ENCODE measurements at regions not wholly inside any gene's neighbourhood (a gene's known extent, or its start where the extent isn't known, plus 50 kb on each side); places are given as distances from the start of the nearest gene placed in this dataset.
"Not testable (repeated sequence)": the region's sequence is repeated elsewhere in the genome, so short reads cannot be mapped to it uniquely, and the experiment has no call there.

DNA sequence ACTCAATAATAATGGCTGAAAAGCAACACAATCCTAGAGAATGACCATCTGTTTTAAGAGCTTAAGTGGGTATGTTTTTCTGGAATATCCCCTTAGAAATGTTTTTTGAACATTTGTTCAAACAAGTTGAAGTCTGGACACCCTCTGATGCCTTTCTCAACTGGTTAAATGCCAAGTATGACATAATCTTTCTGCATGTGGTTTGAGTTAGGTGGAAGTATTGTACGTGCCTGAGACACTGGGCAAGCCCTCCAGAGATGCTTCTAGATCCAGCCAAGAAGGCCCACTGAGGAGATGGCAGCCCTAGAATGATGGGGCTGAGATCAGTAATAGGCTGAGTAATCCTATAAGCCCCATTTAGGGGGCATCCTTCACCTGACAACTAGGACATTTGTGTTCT is 493.1 kb downstream of the MAGEE1 start:
- no peaks in the 10 kb centered on the region for H3K36me3 Mint-ChIP-seq (ENCODE audit: low read depth)
- H3K27ac Mint-ChIP-seq = no peak overlapping the region
- H3K9me3 Mint-ChIP-seq = peaks cover 3% of the 10 kb centered on the region
- intact Hi-C loops (cut with micrococcal nuclease) = no loop called here
- no peaks in the 10 kb centered on the region for H3K27me3 Mint-ChIP-seq (ENCODE audit: low read depth)
- H3K4me3 Mint-ChIP-seq (ENCODE audit: low read depth) = no peak overlapping the region
- no peak for DNase-seq (ENCODE audit: low spot score)
- H3K4me1 Mint-ChIP-seq (ENCODE audit: low read depth) = no peaks in the 10 kb centered on the region

GRCh38 chrX:76921176-76921575 is 493.7 kb downstream of the MAGEE1 start:
- no peaks in the 10 kb centered on the region for H3K36me3 Mint-ChIP-seq (ENCODE audit: low read depth)
- intact Hi-C loops (cut with micrococcal nuclease) = no loop called here
- no peak overlapping the region for H3K27ac Mint-ChIP-seq
- DNase-seq (ENCODE audit: low spot score) = no peak
- no peaks in the 10 kb centered on the region for H3K4me1 Mint-ChIP-seq (ENCODE audit: low read depth)
- H3K4me3 Mint-ChIP-seq (ENCODE audit: low read depth) = no peak overlapping the region
- H3K27me3 Mint-ChIP-seq (ENCODE audit: low read depth) = no peaks in the 10 kb centered on the region
- H3K9me3 Mint-ChIP-seq = peaks cover 3% of the 10 kb centered on the region

DNA sequence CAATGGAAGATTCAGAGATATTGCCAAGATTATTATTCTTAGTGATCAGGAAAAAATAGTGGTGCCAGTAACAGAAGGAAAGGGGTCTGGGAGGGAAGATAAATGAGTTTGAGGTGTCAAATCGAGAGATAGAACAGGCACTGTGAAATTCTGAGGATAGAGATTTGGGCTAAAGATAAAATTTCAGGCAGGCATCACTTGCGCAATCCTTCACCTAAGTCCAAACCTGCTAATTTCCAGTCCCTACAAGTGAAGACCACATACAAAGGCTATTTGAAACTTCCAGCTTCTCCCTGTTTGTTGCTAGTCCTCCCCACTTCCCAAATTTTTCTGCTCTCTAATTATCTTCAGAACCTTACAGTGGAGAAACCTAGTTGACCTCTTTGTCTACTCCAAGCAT is 494.6 kb downstream of the MAGEE1 start:
- H3K27ac Mint-ChIP-seq = no peak overlapping the region
- H3K4me1 Mint-ChIP-seq (ENCODE audit: low read depth) = no peaks in the 10 kb centered on the region
- peaks cover 5% of the 10 kb centered on the region for H3K9me3 Mint-ChIP-seq
- intact Hi-C loops (cut with micrococcal nuclease) = no loop called here
- no peaks in the 10 kb centered on the region for H3K36me3 Mint-ChIP-seq (ENCODE audit: low read depth)
- H3K27me3 Mint-ChIP-seq (ENCODE audit: low read depth) = no peaks in the 10 kb centered on the region
- H3K4me3 Mint-ChIP-seq (ENCODE audit: low read depth) = no peak overlapping the region
- DNase-seq (ENCODE audit: low spot score) = no peak

DNA sequence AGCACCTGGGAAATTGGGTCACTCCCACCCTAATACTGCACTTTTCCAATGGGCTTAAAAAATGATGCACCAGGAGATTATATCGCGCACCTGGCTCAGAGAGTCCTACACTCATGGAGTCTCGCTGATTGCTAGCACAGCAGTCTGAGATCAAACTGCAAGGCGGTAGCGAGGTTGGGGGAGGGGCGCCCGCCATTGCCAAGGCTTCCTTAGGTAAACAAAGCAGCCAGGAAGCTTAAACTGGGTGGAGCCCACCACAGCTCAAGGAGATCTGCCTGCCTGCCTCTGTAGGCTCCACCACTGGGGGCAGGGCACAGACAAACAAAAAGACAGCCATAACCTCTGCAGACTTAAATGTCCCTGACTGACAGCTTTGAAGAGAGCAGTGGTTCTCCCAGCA is 497.1 kb downstream of the MAGEE1 start:
- DNase-seq (ENCODE audit: low spot score); H3K4me3 Mint-ChIP-seq (ENCODE audit: low read depth); H3K27ac Mint-ChIP-seq; H3K36me3 Mint-ChIP-seq (ENCODE audit: low read depth); H3K4me1 Mint-ChIP-seq (ENCODE audit: low read depth); intact Hi-C loops (cut with micrococcal nuclease); H3K27me3 Mint-ChIP-seq (ENCODE audit: low read depth); H3K9me3 Mint-ChIP-seq: not testable (repeated sequence)

GRCh38 chrX:76931518-76931917 is 504.0 kb downstream of the MAGEE1 start:
- no peak overlapping the region for H3K27ac Mint-ChIP-seq
- no peaks in the 10 kb centered on the region for H3K36me3 Mint-ChIP-seq (ENCODE audit: low read depth)
- no peak for DNase-seq (ENCODE audit: low spot score)
- peaks cover 4% of the 10 kb centered on the region for H3K9me3 Mint-ChIP-seq
- intact Hi-C loops (cut with micrococcal nuclease) = no loop called here
- H3K27me3 Mint-ChIP-seq (ENCODE audit: low read depth) = no peaks in the 10 kb centered on the region
- no peak overlapping the region for H3K4me3 Mint-ChIP-seq (ENCODE audit: low read depth)
- no peaks in the 10 kb centered on the region for H3K4me1 Mint-ChIP-seq (ENCODE audit: low read depth)

DNA sequence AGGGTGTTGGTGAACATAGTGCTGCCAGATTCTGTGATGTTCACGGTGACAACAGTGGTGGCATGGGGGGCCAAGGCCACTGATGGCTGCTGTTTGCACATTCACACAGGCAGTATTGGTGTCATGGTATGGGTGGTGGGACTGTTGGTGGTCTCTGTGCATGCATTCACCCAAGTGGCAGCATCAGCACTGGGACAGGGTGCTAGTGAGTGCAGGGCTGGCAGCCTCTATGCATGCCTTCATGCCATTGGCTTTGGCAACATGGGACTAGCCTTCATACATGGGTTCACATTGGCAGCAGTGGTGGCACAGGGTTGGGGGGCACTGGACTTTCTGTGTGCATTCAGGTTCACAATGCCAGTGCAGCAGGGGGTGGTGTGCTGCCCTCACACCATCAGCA is 489.7 kb upstream of the FGF16 start:
- Mint-ChIP-seq H3K4me1 (ENCODE audit: low read depth) (no peaks in the 10 kb centered on the region), H3K9me3 (peaks cover 12% of the 10 kb centered on the region), H3K27ac (no peak overlapping the region), H3K36me3 (ENCODE audit: low read depth) (no peaks in the 10 kb centered on the region), H3K27me3 (ENCODE audit: low read depth) (no peaks in the 10 kb centered on the region), H3K4me3 (ENCODE audit: low read depth) (no peak overlapping the region)
- DNase-seq (ENCODE audit: low spot score) = no peak
- intact Hi-C loops (cut with micrococcal nuclease) = no loop called here

DNA sequence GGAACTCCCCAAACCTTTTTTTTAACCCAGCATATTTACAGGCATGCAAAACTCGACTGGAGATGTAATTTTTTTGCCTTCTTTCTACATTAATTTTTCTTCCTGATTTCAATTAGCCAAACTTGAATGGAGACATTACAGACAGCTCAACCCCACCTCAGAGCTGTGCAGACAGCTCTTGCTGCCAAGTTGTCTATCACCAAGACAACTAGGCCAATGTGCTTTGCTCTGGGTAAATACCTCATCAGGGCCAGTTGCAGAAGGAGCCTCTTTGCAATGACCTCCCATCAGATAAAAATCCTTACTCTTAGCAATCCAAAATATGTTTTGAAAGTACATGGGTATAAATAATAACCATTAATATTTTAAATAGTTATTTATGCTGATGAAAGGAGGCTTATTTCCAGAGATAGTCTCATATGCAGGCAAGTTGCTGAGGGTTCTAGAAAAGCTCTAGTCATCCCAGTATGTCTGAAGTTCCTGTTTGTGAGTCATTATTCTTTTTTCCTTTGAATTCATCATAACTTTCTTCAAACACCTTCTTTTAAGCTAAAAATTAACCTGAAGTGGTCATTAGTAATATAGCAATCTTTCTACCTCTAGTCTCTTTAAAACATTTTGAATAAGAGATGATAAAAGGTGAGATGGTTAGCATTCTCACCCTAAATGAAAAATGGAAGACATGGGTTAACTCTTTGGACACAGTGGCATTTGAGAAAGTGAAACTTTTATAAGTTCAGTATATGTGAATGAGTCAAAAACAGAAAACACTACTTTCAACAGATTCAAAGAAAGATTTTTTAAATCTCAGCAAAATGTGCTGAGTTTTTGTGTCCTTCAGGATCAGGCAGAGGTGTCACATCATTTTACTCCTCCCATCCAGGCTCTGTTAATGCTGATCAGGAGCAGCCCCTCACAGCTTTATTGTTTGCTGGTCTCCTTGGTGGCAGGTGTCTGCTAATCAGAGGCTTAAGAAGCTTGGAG is 475.5 kb upstream of the FGF16 start:
- Mint-ChIP-seq H3K27ac (no peak overlapping the region), H3K36me3 (ENCODE audit: low read depth) (no peaks in the 10 kb centered on the region), H3K4me3 (ENCODE audit: low read depth) (no peak overlapping the region), H3K9me3 (no peaks in the 10 kb centered on the region), H3K27me3 (ENCODE audit: low read depth) (no peaks in the 10 kb centered on the region), H3K4me1 (ENCODE audit: low read depth) (no peaks in the 10 kb centered on the region)
- intact Hi-C loops (cut with micrococcal nuclease) = loop anchor here (1.0 kb wide), 1 partner anchor 33 kb away; no protein-coding TSS in a partner anchor
- no peak for DNase-seq (ENCODE audit: low spot score)

GRCh38 chrX:76977452-76977851 is 469.7 kb upstream of the FGF16 start:
- H3K27me3 Mint-ChIP-seq (ENCODE audit: low read depth) = no peaks in the 10 kb centered on the region
- intact Hi-C loops (cut with micrococcal nuclease) = no loop called here
- DNase-seq (ENCODE audit: low spot score) = no peak
- H3K4me3 Mint-ChIP-seq (ENCODE audit: low read depth) = no peak overlapping the region
- H3K4me1 Mint-ChIP-seq (ENCODE audit: low read depth) = no peaks in the 10 kb centered on the region
- no peaks in the 10 kb centered on the region for H3K36me3 Mint-ChIP-seq (ENCODE audit: low read depth)
- peaks cover 8% of the 10 kb centered on the region for H3K9me3 Mint-ChIP-seq
- no peak overlapping the region for H3K27ac Mint-ChIP-seq

DNA sequence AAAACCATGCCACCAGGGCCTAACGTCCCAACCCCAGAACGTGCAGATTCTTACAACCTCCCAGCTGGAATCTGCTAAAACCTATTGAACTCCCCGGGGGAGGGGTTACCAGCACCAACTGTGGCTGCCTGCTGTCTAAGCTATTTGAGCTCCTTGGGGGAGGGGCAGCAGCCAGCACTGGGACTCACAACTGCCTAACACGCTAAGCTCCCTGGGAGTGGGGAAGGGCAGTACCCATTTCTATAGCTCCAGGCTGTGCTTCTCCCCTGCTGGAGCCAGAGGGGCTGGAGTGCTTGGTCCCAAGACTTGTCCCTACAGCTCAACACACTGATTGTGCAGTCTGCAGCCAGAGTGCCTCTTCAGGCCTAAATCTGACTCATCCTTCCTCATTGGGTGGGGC is 459.8 kb upstream of the FGF16 start:
- H3K4me1 Mint-ChIP-seq (ENCODE audit: low read depth) = no peaks in the 10 kb centered on the region
- no peak overlapping the region for H3K4me3 Mint-ChIP-seq (ENCODE audit: low read depth)
- no peaks in the 10 kb centered on the region for H3K27me3 Mint-ChIP-seq (ENCODE audit: low read depth)
- DNase-seq (ENCODE audit: low spot score) = no peak
- no peak overlapping the region for H3K27ac Mint-ChIP-seq
- no peaks in the 10 kb centered on the region for H3K36me3 Mint-ChIP-seq (ENCODE audit: low read depth)
- peaks cover 19% of the 10 kb centered on the region for H3K9me3 Mint-ChIP-seq
- intact Hi-C loops (cut with micrococcal nuclease) = no loop called here

- Mint-ChIP-seq H3K9me3 (no peaks in the 10 kb centered on the region), H3K4me1 (ENCODE audit: low read depth) (no peaks in the 10 kb centered on the region), H3K4me3 (ENCODE audit: low read depth) (no peak overlapping the region), H3K27me3 (ENCODE audit: low read depth) (no peaks in the 10 kb centered on the region), H3K36me3 (ENCODE audit: low read depth) (no peaks in the 10 kb centered on the region), H3K27ac (no peak overlapping the region)
- DNase-seq (ENCODE audit: low spot score) = no peak
- intact Hi-C loops (cut with micrococcal nuclease) = no loop called here
Observed at GRCh38 chrX:76996641-76997040, 450.5 kb upstream of the FGF16 start.

- H3K36me3 Mint-ChIP-seq (ENCODE audit: low read depth) = no peaks in the 10 kb centered on the region
- no peaks in the 10 kb centered on the region for H3K9me3 Mint-ChIP-seq
- no peak overlapping the region for H3K4me3 Mint-ChIP-seq (ENCODE audit: low read depth)
- intact Hi-C loops (cut with micrococcal nuclease) = no loop called here
- no peaks in the 10 kb centered on the region for H3K27me3 Mint-ChIP-seq (ENCODE audit: low read depth)
- H3K4me1 Mint-ChIP-seq (ENCODE audit: low read depth) = peaks cover 14% of the 10 kb centered on the region
- no peak for DNase-seq (ENCODE audit: low spot score)
- peak overlapping the region; percentile 65 for H3K27ac Mint-ChIP-seq
Observed at GRCh38 chrX:77003530-77003929, 443.7 kb upstream of the FGF16 start.

DNA sequence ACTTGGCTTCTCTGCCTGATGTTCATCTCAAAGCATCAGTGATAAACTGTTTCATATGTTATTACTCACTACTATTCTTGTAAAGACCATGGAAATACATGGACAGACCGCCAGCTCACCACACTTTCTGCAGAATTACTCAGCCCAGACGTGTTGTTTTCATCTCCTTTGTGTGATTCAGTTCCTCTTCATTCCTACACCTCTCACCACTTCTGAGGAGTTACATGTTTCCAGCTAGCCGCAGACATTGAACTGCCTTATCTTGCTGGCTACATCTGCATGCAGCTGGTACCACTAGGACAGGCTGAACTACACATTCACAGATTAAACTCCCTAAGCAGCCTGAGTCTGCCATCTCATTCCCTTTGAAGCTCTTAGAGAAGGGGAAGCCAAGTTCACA is 443.2 kb upstream of the FGF16 start:
- H3K27ac Mint-ChIP-seq = peak overlapping the region; percentile 65
- no peak overlapping the region for H3K4me3 Mint-ChIP-seq (ENCODE audit: low read depth)
- no peaks in the 10 kb centered on the region for H3K9me3 Mint-ChIP-seq
- peaks cover 14% of the 10 kb centered on the region for H3K4me1 Mint-ChIP-seq (ENCODE audit: low read depth)
- intact Hi-C loops (cut with micrococcal nuclease) = loop anchor here (1.0 kb wide), 1 partner anchor 32 kb away; no protein-coding TSS in a partner anchor
- H3K36me3 Mint-ChIP-seq (ENCODE audit: low read depth) = no peaks in the 10 kb centered on the region
- H3K27me3 Mint-ChIP-seq (ENCODE audit: low read depth) = no peaks in the 10 kb centered on the region
- peak; percentile 9 for DNase-seq (ENCODE audit: low spot score)

GRCh38 chrX:77009691-77010090 is 437.5 kb upstream of the FGF16 start:
- Mint-ChIP-seq H3K9me3 (no peaks in the 10 kb centered on the region), H3K4me1 (ENCODE audit: low read depth) (peaks cover 6% of the 10 kb centered on the region), H3K27ac (no peak overlapping the region), H3K36me3 (ENCODE audit: low read depth) (no peaks in the 10 kb centered on the region), H3K27me3 (ENCODE audit: low read depth) (no peaks in the 10 kb centered on the region), H3K4me3 (ENCODE audit: low read depth) (no peak overlapping the region)
- DNase-seq (ENCODE audit: low spot score) = no peak
- intact Hi-C loops (cut with micrococcal nuclease) = no loop called here
